HG03159 (cell line): ENCODE measurements at regions not wholly inside any gene's neighbourhood (a gene's known extent, or its start where the extent isn't known, plus 50 kb on each side); places are given as distances from the start of the nearest gene placed in this dataset.
"Not testable (repeated sequence)": the region's sequence is repeated elsewhere in the genome, so short reads cannot be mapped to it uniquely, and the experiment has no call there.

Experiments
- ATAC-seq: cut with Tn5 transposase; IDR thresholded peaks from one replicate; pipeline ENCODE4 v1.9.1; 2021; ENCODE audit warnings: mild to moderate bottlenecking, moderate library complexity; ENCODE audit not compliant: unreplicated experiment

DNA sequence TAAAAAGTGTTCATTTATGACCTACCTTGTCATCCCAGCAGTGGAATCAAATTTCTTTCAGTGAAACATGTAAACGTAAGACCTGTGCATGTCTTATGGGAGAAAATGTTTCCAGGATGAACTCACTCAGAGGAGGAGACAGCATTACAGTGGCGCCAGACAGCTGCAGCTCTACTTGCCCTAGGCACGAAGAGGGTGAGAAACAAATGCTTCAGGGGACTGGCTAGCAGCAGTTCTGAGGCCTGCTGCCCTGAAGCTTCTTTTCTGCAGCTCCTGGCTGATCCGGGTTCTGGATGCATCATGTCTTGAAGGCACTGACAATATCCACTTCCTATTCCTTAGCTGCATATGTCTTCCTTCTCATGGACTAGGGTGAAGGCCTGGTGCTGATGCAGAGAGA is 120.2 kb downstream of the QRSL1 start:
- no peak for ATAC-seq

DNA sequence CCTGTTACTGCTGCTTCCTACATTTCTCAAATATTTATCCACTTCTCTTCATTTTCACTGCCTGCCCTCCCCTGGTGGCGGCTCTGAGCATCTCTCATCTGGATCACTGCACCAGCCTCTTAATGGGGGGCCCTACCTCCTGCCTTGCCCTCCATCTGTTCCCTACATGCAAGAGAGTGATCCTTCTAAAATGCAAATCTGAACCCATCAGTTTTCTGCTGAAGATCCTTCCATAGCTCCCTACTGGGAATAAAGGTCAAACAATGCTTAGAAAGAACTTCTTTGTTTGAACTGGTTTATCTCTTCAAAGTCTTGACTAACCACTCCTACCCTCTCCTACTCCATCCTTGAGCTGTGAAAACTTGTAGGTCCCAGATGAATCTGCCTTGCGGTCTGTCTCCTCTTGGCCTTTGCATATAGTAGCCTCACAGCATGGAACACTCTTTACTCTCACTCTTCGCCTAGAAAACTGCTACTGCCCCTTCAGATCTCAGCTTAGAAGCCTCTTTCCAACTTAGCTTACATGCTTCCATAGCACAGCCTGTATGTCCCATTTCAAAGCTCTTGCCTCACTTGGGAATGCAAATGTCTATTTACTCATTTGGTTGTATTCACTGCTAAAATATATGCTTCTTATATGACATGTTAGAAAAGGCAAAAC is 119.3 kb downstream of the QRSL1 start:
- no peak for ATAC-seq

DNA sequence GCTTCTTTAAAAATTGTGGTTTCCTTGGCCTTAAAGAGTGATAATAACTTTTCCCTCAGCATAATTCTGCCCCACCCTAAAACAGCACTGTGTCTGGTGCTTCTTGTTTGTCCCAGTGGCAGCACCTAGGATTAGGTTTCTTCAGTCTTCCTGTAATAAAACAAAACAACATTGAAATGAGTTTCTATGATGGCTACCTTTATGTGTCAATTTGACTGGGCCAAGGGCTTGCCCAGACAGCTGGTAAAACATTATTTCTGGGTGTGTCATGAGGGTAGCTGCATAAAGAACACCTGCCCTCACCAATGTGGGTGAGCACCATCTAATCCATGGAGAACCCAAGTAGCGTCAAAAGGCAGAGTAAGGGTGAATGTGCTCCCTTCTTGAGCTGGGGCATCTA is 117.8 kb downstream of the QRSL1 start:
- no peak for ATAC-seq

DNA sequence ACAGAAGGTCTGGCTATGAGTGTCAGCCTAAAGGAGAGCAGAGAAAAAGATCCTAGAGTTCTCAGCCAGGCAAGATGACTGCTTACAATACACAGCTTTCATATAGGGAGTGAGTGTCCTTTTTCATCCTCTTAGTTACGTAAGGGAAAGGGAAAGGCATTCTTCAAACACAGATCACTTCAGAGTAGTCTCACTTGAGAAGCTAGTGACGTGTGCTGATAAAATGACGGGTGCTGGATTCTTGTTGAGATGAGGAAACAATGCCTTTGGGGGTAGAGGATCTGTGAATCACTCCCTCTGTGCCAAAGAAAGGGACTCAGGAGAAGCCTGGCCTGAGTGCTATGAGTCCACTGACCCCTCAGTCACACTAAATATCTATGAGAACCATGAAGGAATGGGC is 117.3 kb downstream of the QRSL1 start:
- no peak for ATAC-seq

DNA sequence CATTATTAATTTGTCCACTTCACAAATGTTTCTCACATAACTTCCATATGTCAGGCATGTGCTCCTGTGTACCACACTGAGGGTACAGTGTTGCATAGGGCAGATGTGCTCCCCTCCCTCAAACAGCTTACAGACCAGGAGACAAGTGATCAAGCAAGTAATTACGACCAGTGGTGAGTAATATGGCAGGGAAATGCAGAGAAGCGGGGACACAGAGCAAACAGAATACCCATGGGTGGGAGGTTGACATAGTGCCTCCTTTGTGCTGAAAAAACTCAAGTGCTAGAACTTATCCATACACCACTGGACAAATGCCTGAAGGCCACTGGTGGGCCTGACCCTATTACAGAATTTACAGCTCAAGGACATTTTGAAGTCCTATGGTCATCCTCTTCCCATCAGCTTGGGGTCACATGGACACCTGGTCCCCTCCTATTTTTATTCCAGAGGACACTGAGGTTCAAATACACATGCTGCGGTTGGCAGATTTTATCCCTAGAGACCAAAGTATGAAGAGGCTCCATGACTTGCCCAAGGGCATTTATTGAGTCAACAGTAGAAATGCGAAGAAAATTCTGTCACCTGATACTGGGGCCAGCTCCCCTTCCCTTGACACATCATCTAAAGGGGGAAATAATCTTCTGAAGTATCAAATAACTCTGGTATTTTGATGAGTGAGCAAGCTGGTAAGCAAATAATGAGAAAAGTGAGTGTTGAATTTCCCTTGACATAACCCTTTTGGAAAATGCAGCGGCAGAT is 116.6 kb downstream of the QRSL1 start:
- ATAC-seq: no peak

DNA sequence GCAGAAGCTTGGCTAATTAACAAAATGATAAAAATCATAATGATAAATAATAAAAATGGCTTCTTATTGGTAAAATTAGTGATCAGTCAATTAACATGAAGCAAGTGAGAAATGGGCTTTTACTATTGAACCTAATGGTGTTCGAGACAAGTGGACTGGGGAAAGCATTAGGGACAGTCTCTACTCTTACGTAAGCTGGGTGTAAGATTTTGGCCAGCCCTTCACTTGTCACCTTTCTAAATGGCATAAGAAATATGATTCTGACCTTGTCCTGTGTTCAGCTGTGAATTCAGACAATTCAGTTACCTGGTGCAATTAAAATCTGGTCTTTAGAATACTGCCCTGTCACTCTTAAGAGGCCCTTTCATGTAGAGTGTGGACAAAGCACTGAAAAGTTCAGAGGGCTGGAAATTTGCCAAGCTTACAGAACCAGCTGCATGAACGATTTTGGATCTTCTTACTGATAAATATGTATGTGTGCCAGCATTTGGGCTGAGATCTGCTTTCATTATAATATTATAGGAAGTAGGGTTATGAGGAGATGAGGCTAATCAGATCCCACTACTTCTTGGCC is 115.9 kb downstream of the QRSL1 start:
- no peak for ATAC-seq

DNA sequence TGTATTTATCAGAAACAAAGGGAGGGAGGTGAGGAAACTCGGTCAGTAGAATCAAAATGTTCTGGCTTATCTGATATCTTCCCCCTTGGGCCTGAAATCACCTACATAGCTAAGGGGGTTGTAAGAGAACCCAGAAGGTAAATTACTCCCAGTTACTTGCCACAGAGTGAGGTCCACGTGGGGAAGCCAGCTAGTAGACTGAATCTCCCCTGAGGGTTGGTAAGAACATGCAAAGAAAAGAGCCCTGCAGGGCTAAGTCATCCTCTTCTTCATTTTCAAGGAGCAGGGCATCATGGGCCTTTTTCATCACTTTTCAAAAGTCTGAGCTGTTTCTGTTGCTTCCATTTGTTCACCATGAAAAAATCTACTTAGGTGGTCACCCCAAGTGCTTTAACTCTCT is 115.4 kb downstream of the QRSL1 start:
- no peak for ATAC-seq

DNA sequence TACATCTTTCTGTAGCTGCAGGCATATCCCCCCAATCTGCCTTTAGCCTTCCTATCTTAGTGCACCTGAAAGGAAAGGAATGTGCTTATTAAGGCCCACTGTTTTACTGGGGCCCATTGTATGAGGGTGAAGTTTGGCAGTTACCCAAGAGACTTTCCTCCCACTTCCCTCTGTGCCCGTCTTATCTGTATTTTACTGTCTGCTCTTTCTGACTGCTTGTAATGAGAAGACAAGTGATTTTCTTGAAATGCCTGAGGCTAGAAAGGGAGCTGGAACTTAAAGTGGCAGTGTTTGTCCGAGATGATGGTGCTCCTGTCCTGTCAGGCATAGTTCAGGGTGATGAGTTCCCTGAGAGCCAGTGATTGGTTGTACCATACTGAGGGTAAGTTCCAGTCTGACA is 114.7 kb downstream of the QRSL1 start:
- ATAC-seq: not testable (repeated sequence)

DNA sequence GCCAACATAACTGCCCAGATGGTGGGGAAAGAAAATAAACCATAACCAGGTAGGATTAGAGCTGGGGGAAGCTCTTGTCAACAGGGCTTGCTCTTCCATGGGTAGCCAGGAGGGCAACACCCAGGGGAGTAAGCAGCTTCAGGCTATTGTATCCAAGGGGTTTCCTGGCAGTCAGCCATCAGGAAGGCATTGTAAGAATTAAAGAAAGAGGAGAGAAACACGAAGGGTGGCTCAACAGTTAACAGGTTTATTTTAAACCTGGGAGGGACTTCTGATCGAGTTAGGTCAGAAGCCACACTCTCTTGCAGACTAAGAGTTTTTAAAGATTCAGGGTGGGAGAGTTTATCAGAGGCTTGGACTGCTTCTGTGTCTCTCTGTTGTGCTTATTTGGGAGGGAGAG is 114.2 kb downstream of the QRSL1 start:
- ATAC-seq: no peak

DNA sequence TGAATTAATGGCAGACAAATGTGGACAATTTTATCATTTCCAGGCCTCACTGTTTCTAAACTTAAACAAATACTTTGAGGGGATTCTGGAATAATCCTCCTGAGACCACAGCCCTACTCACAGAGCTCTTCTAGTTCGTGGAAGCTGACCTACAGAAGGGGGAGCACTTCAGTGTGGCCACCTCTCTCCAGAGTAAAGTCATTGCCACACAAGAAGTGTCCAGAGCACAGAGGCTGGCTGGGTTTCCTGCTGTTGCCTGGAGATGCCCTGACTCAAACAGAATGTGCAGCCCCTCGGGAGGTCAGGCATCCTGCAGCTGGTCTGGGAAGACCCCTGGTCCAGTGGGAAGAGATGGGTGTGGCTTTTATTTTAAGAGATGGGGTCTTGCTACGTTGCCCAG is 110.9 kb downstream of the QRSL1 start:
- no peak for ATAC-seq

DNA sequence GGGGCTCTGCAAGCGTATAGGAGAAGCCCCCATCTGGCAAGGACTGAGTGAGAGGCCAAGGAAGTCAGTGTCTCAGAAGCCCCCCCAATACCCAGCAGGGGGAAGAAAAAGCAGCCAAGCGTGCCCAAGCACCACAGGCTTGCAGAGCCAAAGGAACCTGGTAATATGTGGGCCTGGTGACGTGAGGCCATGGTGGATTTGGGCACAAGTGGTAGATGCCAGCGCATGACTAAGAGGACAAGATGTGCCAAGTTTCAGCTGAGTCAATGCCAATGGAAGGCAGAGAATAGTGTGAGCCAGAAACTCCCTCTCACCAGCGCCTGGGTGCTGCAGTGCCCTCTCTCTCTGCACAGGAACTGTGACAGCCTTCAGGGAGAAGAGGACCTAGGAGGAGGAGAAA is 110.0 kb downstream of the QRSL1 start:
- ATAC-seq: no peak

DNA sequence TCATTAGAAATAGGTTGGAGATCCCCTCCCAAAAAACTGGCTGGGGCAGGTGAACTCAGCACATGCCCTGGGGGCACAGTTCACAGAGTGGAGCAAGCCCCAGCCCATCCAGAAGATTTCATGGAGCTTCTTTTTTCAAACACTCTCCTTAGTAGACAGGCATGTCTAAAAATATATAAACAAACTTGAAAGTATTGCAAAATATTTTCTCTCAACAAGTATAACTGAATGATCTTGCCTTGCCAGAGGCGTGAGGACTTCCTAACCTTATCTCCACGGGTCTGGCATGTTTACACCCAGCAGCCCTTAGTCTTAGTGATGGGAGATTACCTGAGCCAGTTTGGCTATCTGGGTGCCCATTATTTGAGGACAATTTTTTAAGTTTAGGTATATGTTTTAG is 107.1 kb downstream of the QRSL1 start:
- no peak for ATAC-seq

DNA sequence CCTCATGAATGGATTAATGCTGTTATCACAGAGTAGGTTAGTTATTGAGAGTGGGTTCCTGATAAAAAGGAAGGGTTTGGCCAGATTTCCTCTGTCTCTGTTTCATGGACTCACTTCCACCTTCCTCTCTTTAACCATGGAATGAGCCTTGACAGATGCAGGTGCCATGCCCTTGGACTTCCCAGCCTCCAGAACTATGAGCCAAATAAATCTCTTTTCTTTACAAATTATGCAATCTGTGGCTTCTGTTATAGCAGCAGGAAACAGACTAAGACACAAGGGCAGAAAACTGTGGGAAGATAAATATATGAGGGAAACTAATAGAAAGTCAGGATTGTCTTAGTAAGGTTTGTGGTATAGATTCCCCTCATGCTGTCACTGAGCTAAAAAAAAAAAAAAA is 106.5 kb downstream of the QRSL1 start:
- ATAC-seq: no peak

DNA sequence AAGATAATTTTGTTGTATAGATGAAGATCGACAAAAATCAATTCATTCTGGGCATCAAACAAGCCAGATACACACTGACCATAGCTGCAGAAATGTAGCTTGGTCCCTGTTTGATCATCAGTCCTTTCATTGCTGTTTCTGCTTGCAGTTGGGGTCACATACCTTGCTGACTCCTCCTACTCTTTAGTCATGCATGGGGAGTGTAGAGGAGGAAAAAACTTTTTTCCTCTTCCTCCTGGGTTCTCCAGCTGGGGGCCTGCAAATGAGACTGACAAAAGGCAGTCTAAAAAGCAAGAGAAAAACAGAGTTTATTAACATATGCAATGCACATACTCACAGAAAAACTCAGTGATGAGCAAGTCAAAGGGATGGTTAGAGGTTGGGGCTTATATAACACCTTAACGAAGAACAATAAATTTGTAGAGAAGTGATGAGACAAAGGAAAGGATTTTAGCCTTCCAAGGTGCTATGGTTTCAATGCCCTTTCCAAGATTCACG is 105.8 kb downstream of the QRSL1 start:
- ATAC-seq: no peak

DNA sequence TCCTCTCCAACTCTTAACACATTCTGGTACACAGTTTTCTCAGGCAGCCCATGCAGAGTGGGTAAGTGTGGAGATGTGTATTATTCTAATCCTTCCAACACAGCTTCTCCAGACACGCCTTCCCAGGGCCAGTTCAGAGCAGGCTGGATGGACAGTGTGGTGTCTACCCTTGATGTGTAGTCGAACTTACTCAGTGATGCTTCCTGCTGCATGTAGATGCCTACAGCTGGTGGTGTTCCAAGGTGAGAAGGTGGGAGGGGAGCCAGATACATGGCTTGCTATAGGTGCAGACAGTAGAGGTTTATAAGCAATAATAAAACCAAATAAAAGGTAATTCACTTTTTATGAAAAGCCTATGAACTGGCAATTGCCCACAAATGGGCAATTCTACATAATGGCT is 104.0 kb downstream of the QRSL1 start:
- ATAC-seq: no peak

DNA sequence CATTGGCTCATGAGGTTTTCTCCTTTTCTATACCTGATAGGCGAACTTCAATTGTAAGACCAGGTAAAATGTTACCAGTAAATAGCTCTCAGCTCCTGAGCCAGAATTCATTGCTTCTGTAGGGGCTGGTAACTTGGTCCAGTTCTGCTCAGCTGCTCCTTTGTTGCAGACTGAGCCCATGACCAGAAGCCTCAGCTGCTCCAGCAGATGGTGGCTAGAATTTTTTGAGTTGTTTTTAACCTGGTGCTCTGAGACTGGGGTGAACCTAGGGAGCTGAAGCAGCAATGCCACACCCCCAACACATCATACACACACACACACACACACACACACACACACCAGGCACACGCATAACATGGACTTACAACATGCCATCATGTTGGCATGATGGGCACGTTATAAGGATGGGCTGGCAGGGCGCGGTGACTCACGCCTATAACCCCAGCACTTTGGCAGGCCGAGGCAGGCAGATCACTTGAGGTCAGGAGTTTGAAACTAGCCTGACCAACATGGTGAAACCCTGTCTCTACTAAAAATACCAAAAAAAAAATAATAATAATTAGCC is 103.1 kb downstream of the QRSL1 start:
- no peak for ATAC-seq

DNA sequence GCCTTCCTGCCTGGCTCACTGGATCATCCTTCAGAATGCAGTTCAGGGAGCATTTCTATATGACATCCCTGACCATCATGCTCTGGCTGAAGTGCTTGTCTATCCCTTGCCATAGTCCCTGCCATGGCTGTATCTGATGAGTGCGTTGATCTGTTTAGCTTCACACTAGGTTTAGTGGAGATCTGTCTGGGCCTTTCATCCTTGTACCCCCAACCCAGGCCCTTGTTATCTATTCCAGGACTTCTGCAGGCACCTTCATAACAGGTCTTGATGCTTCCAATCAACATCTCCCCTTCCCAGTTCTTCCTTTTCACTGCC is 102.4 kb downstream of the QRSL1 start:
- no peak for ATAC-seq

DNA sequence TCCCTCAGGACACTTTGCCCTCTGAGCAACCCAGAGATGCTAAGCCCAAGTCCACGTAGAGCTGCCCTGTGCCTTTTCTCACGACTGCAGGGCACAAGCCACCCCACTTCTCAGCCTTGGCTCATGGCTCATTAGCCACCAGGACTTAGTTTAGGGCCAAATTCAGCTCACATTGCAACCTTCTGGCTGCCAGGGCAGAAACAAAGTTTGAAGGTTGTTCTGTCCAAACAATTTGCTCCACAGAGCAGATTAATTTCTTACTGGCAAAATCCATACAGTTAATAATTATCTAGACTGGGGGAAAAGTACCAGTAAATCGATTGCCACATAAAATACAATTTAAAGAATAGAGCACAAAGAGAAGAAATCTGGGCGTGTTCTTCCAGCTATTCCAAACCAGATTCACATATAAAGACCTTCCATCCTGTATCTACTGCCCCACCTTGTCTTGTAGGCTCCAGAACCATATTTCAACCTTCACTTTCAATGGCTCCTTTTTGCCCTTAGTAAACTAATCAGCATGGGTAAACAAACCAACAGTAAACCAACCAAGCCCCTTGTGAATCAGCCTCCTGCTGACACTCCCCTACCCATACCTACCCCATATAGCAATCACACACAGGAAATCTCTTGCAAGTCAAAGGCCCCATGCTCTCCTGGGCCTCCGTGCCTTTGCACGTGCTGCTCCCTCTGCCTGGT is 101.9 kb downstream of the QRSL1 start:
- no peak for ATAC-seq

DNA sequence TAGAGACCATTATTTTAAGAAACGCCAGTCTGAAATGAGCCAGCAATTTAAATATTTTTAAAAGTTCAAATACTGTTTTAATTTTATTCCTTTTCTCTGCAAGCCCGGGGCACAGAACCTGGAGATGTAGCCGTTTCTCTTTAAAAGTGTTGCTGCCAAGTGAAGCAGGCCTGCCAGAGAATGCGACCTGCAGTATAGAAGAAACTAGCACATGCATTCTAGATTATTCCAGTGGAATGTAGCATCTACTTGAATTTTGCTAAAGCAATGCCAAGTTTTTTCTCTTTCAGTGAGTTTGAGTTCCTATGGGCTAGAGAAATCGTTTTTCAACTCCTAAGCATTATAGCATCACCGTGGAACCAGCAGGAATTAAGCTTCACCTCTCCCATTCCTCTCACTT is 101.3 kb downstream of the QRSL1 start:
- no peak for ATAC-seq

DNA sequence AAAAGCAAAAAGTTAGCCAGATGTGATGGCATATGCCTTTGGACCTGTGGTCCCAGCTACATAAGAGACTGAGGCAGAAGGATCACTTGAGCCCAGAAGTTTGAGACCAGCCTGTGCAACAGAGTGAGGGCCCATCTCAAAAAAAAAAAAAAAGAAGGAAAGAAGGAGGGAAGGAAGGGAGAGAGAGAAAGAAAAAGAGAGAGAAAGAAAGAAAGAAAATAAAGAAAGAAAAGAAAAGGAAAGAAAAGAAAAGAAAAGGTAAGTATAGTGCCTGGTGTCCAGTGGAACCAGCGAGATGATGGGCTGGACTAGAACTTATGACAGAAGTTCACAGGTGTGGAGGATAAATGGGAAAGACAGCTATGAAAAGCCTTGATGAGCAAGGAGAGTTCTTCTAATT is 100.9 kb downstream of the QRSL1 start:
- no peak for ATAC-seq

DNA sequence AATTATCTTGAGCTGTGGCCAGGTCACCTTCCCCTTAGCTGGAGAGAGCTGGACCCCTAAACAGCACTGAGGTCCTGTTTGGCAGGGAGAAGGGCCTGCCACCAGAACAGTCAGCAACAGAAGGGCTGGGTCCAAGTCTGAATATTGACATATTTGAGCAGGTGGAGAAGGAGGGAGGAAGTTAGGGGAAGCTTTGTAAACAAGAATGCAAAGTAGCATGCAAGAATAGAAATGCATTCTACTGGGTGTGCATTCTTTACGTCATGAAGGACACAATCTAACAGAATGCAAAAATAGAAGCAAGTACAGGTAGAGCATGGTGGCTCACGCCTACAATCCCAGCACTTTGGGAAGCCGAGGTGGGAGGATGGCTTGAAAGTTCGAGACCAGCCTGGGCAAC is 100.5 kb downstream of the QRSL1 start:
- ATAC-seq: no peak
